Chondrocyte (in vitro differentiated cells): ENCODE measurements at regions not wholly inside any gene's neighbourhood (a gene's known extent, or its start where the extent isn't known, plus 50 kb on each side); places are given as distances from the start of the nearest gene placed in this dataset.
"Not testable (repeated sequence)": the region's sequence is repeated elsewhere in the genome, so short reads cannot be mapped to it uniquely, and the experiment has no call there.

Source experiments
- DNase-seq: peaks from one replicate; pipeline ENCODE4 v3.0.0; 2021; ENCODE audit warnings: mixed read lengths, low spot score
- H3K27ac Mint-ChIP-seq: one replicate; pipeline ENCODE4 v1.8.0; 2021; ENCODE audit warnings: mild to moderate bottlenecking, moderate library complexity, mixed read lengths; ENCODE audit not compliant: unreplicated experiment
- H3K27me3 Mint-ChIP-seq: 2 replicates; pipeline ENCODE4 v1.8.0; 2021; ENCODE audit warnings: low read depth, mixed read lengths
- H3K36me3 Mint-ChIP-seq: 2 replicates; pipeline ENCODE4 v1.8.0; 2021; ENCODE audit warnings: low read depth, mixed read lengths
- H3K4me1 Mint-ChIP-seq: 2 replicates; pipeline ENCODE4 v1.8.0; 2021; ENCODE audit warnings: low read depth, mild to moderate bottlenecking, mixed read lengths
- H3K4me3 Mint-ChIP-seq: one replicate; pipeline ENCODE4 v1.8.0; 2021; ENCODE audit warnings: mild to moderate bottlenecking, moderate library complexity, mixed read lengths; ENCODE audit not compliant: unreplicated experiment
- H3K9me3 Mint-ChIP-seq: 2 replicates; pipeline ENCODE4 v1.8.0; 2021; ENCODE audit warnings: low read depth, mixed read lengths
- TF ChIP-seq, protein P1 (sequence below): fragments of 200-600 bp; sonication (generic); IDR thresholded peaks from 2 replicates; pipeline ENCODE4 v1.5.0; 2021; ENCODE audit warnings: antibody characterized with exemption, mild to moderate bottlenecking, moderate library complexity

DNA sequence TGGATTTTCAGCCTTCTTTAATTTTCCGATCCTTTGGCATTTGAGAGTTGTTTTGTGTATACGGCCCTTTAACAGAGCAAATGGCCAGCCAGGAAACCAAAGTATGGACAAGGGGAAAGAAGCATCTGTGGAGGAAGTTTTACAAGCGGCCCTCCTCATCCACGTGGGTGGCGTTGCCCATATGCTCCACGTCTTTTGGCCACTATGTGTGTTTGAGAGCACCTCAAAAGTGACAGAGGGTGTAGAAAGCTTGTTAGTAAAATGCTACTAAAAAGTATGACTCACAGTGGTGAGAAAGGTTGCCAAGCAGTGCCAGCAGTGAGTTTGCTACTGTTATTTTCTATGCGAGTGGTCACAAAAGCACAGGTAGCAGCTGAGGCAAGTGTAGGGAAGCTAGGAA lies 451.8 kb upstream of the NPAP1 start:
- H3K9me3 Mint-ChIP-seq: peaks cover 33% of the 10 kb centered on the region
- H3K27me3 Mint-ChIP-seq: no peaks in the 10 kb centered on the region
- DNase-seq: no peak
- no peaks in the 10 kb centered on the region for H3K36me3 Mint-ChIP-seq
- TF ChIP-seq, protein P1, sequence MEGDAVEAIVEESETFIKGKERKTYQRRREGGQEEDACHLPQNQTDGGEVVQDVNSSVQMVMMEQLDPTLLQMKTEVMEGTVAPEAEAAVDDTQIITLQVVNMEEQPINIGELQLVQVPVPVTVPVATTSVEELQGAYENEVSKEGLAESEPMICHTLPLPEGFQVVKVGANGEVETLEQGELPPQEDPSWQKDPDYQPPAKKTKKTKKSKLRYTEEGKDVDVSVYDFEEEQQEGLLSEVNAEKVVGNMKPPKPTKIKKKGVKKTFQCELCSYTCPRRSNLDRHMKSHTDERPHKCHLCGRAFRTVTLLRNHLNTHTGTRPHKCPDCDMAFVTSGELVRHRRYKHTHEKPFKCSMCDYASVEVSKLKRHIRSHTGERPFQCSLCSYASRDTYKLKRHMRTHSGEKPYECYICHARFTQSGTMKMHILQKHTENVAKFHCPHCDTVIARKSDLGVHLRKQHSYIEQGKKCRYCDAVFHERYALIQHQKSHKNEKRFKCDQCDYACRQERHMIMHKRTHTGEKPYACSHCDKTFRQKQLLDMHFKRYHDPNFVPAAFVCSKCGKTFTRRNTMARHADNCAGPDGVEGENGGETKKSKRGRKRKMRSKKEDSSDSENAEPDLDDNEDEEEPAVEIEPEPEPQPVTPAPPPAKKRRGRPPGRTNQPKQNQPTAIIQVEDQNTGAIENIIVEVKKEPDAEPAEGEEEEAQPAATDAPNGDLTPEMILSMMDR: no peak
- H3K27ac Mint-ChIP-seq: no peak overlapping the region
- no peak overlapping the region for H3K4me3 Mint-ChIP-seq
- H3K4me1 Mint-ChIP-seq: no peaks in the 10 kb centered on the region

DNA sequence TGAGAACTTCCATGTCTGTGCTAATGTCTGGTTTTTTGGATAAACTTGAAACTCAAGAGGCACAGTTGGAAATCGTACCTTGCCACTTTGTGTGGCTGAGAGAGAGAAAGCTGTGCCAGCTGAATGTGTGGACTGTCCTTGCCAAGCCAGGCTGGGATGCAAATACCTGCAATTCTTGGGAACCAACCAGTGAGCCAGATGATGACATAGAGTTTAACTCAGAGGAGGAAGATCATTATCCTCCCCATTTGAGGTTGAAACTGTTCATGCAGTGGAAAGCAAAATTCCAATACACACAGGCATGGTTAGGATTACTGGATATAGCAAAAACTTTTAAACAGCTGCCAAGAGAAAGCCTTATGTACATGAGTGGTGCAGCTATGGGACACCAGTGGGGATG lies 451.4 kb upstream of the NPAP1 start:
- H3K27ac Mint-ChIP-seq: no peak overlapping the region
- TF ChIP-seq, protein P1: no peak
- peaks cover 36% of the 10 kb centered on the region for H3K9me3 Mint-ChIP-seq

DNA sequence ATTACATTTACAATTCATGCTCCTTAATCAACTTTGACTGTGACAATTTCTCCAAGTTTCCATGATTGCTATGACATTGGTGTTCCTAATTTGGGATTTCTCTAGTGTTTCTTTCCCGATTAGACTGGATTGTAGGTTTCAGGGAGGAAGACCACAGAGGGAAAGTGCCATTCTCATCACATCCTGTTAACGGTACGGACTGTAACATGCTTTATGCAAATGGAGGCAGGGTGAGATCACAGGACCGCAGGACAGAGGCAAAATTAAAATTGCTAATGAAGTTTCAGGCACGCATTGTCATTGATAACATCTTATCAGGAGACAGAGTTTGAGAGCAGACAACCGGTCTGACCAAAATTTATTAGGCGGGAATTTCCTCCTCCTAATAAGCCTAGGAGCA lies 446.7 kb upstream of the NPAP1 start:
- H3K27me3 Mint-ChIP-seq, H3K4me3 Mint-ChIP-seq, H3K4me1 Mint-ChIP-seq, H3K36me3 Mint-ChIP-seq, H3K27ac Mint-ChIP-seq, DNase-seq: not testable (repeated sequence)
- peaks cover 34% of the 10 kb centered on the region for H3K9me3 Mint-ChIP-seq

More for the DNA sequence above, 451.4 kb upstream of the NPAP1 start:
- no peak for DNase-seq
- Mint-ChIP-seq H3K27me3 (no peaks in the 10 kb centered on the region), H3K36me3 (no peaks in the 10 kb centered on the region), H3K4me1 (no peaks in the 10 kb centered on the region), H3K4me3 (no peak overlapping the region)

DNA sequence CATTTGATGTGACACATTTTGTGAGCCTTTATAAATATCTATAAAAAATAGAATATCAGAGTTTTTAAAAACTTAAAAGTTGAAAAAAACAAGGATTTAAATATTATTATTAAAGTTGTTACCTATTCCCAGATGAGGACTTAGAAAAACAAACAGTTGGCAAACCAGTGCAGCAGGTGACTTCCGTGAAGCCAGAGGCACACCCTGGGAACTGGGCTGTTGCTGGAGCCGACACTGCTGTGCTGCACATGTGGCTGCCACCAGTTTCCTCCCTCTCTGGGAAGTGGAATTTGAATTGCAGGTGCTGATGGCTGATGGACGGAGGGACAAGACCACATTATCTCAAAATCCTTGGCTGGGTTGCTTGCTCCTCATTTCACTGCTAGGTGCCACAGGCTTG lies 442.4 kb upstream of the NPAP1 start:
- not testable (repeated sequence) for H3K4me1 Mint-ChIP-seq, H3K36me3 Mint-ChIP-seq

DNA sequence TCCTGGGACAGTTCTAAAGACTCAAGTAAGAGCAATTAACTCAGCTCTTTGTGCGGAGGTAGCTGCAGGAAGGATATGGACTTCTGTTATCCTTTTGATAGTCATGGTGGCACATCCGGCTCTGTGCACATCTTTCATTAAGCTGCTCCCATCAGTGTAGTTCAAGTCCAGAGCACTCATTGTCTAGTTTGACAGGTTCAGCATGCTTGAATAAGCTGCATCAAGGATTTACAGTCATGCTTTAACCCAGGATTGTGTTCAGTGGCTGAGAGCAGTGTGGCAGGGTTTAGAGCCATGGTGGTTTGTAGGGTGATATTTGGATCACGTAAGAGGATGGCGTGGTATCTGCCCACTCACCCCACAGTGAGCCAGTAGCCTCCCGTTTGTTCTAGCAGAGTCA lies 435.0 kb upstream of the NPAP1 start:
- not testable (repeated sequence) for H3K27ac Mint-ChIP-seq, H3K4me1 Mint-ChIP-seq, H3K27me3 Mint-ChIP-seq, H3K36me3 Mint-ChIP-seq, DNase-seq, H3K4me3 Mint-ChIP-seq
- H3K9me3 Mint-ChIP-seq: peaks cover 34% of the 10 kb centered on the region

More for the DNA sequence above, 442.4 kb upstream of the NPAP1 start:
- not testable (repeated sequence) for DNase-seq, H3K27ac Mint-ChIP-seq, H3K27me3 Mint-ChIP-seq, H3K4me3 Mint-ChIP-seq
- peaks cover 24% of the 10 kb centered on the region for H3K9me3 Mint-ChIP-seq

DNA sequence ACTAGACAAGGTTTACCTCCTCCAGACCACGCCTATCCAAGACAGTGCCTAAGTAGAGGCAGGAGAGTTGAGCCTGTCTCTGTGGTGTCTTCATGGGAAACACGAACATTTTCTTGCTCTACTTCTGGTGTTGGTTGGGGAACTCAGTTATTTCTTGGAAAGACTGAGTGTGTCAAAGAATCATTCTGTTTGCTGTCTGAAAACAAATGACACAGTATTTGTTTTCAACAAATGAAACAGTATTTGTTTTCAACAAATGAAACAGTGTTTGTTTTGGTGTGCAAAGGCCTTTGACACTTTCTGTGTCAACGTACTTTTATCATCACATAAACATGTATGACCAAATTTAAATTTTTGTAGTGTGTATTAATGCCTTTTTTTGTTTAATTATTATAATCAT lies 416.5 kb upstream of the NPAP1 start:
- H3K27me3 Mint-ChIP-seq, DNase-seq, H3K27ac Mint-ChIP-seq, H3K4me3 Mint-ChIP-seq, H3K36me3 Mint-ChIP-seq, H3K4me1 Mint-ChIP-seq: not testable (repeated sequence)
- peaks cover 21% of the 10 kb centered on the region for H3K9me3 Mint-ChIP-seq

DNA sequence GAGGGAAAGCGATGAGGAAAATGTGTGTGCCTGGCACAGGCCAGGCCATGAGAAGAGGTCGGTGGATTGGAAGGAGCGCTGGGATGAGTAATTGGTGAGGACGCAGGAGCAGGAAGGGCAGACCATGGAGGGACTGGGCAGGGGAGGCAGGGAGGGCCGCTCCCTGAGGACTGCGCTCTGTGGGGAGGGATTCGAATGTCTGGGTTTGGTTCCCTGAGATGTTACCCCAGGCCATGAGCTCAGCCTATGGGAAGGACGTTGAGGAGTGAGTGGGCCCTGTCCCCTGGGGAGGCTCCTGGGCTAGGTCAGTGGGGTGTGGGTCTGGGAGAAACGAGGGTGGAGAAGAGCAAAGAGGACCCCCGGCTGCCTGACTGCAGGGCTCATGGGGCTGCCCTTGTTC lies 415.2 kb upstream of the NPAP1 start:
- H3K4me3 Mint-ChIP-seq, H3K36me3 Mint-ChIP-seq, H3K4me1 Mint-ChIP-seq, DNase-seq, H3K27ac Mint-ChIP-seq, H3K27me3 Mint-ChIP-seq: not testable (repeated sequence)
- peaks cover 23% of the 10 kb centered on the region for H3K9me3 Mint-ChIP-seq

DNA sequence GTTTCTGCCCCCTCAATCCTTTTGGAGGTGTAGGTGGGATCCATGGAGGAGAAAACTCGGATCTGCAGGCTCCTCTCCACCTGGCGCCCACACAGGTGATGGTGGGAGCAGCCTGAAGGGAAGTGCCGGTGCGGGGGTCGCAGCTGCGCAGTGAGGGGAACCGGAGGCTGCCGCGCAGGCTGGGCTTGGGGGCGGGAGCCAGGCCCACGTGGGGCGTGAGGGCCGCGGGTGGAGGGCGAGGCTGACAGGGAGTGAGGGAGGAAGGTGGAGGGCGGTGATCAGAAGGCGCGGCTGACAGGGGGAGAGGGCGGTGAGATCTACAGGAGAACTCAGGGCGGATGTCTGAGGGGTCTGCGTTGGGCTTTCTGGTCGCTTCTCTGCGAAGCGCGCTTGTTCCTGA lies 414.7 kb upstream of the NPAP1 start:
- H3K36me3 Mint-ChIP-seq: not testable (repeated sequence)
- peaks cover 27% of the 10 kb centered on the region for H3K9me3 Mint-ChIP-seq

DNA sequence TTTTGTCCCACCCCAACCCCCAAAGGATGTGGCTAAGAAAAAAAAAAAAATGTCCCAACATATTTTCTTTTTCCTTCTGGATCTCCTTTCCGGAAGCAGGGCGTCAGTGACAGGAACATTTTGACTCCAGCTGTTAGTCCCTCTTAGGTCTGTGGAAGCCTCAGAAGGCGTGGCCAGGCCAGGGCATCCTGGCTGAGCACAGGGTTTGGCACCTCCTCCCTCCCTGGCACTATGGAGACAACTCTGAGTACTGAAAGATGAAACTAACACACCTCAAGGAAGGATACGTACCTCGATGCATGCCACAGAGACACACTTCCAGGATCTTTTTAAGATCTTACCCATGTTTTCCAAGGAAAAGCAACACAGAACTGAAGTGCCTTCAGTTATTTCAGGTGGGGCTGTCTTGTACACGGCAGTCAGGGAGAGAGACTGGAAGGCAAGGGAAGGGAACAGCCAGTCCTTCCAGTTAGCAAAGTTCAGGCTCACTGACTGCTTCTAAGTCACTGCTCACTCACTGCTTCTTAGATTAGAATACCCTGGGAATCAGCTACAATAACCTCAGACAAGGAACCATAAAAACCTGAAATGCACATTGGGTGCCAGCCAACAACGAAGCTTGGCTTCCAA lies 406.9 kb upstream of the NPAP1 start:
- not testable (repeated sequence) for H3K4me1 Mint-ChIP-seq, H3K36me3 Mint-ChIP-seq, H3K27ac Mint-ChIP-seq, DNase-seq, H3K4me3 Mint-ChIP-seq, H3K27me3 Mint-ChIP-seq
- peaks cover 31% of the 10 kb centered on the region for H3K9me3 Mint-ChIP-seq

More for the DNA sequence above, 414.7 kb upstream of the NPAP1 start:
- H3K27ac Mint-ChIP-seq, H3K4me1 Mint-ChIP-seq, H3K4me3 Mint-ChIP-seq, DNase-seq, H3K27me3 Mint-ChIP-seq: not testable (repeated sequence)
